K562 (cell line): ENCODE measurements at regions not wholly inside any gene's neighbourhood (a gene's known extent, or its start where the extent isn't known, plus 50 kb on each side); places are given as distances from the start of the nearest gene placed in this dataset.

Experiments used
- ATAC-seq: fragments of 200-7000 bp; cut with Tn5 transposase; 3 replicates; pipeline ENCODE4 v1.9.1; 2020; ENCODE audit warnings: moderate library complexity
- BruUV-seq: library from RNA; stranded (reverse); fragments of 400-500 nt; replicated peaks from 2 replicates; lab custom pipeline; 2021; lab: Mats Ljungman, UMichigan
- CTCF ChIA-PET: fragments of 300-600 bp; formaldehyde crosslinking; extraction: SDS; loops from one replicate; lab custom pipeline; 2021; ENCODE audit warnings: low intra/inter-chr PET ratio; lab: Yijun Ruan, JAX
- POLR2A ChIA-PET: fragments of 300-600, 350-650 bp; sonication (Branson Sonifier 250); formaldehyde crosslinking; extraction: SDS; loops from one replicate; lab custom pipeline; 2021; ENCODE audit warnings: antibody characterized with exemption, inconsistent platforms; lab: Yijun Ruan, JAX
- DNase-seq, 4 experiments: peaks; one replicate each; pipeline versions ENCODE4 v3.0.0 to v3.0.0-alpha.2; 2011 to 2018; ENCODE audit warnings: low spot score in 3 of 4, mixed read lengths in 3 of 4; ENCODE audit errors: extremely low read depth in 1 of 4
- FAIRE-seq: peaks from 2 replicates; lab custom pipeline; 2011; peaks lifted over from hg19 to GRCh38; lab: Jason Lieb, UNC
- H2AFZ ChIP-seq: 2 replicates; pipeline ENCODE4 v1.6.0; 2011; ENCODE audit warnings: low read depth, low read length, control low read depth, inconsistent platforms
- H3K27ac ChIP-seq: fragments of 200-600 bp; 3 replicates; pipeline ENCODE4 v1.8.0; 2011; ENCODE audit warnings: low read depth, mild to moderate bottlenecking, control low read depth, inconsistent platforms, low read length, moderate library complexity, mixed read lengths; ENCODE audit errors: extremely low read depth
- H3K27me3 ChIP-seq, 2 experiments: fragments of 300-600 bp in 1 of 2; 2 replicates in 1 of 2; 3 replicates in 1 of 2; pipeline versions ENCODE4 v1.6.0 to v1.8.0; 2011; ENCODE audit warnings: inconsistent platforms in 2 of 2, low read length in 2 of 2, mild to moderate bottlenecking in 1 of 2, mixed read lengths in 1 of 2, moderate library complexity in 1 of 2; ENCODE audit not compliant: control insufficient read depth in 2 of 2, insufficient read depth in 2 of 2
- H3K36me3 ChIP-seq: fragments of 300-600 bp; 3 replicates; pipeline ENCODE4 v1.8.0; 2011; ENCODE audit warnings: mild to moderate bottlenecking, low read length, inconsistent platforms; ENCODE audit not compliant: control insufficient read depth, insufficient read depth
- H3K4me1 ChIP-seq, 2 experiments: fragments of 200-600 bp in 1 of 2; replicated peaks in 1 of 2; 2 replicates in 1 of 2; 3 replicates in 1 of 2; pipeline versions ENCODE4 v1.5.1 to v1.8.0; 2011; ENCODE audit warnings: inconsistent platforms in 2 of 2, low read length in 2 of 2, mild to moderate bottlenecking in 1 of 2, mixed read lengths in 1 of 2, moderate library complexity in 1 of 2; ENCODE audit not compliant: control insufficient read depth in 2 of 2, insufficient read depth in 2 of 2
- H3K4me2 ChIP-seq: 2 replicates; pipeline ENCODE4 v1.6.1; 2011; ENCODE audit warnings: low read length, control low read depth, inconsistent platforms, mixed read lengths; ENCODE audit not compliant: insufficient read depth
- H3K4me3 ChIP-seq: fragments of 200-600 bp; sonication (generic), shearing (Covaris generic); 2 replicates; pipeline ENCODE4 v1.5.1; 2016; ENCODE audit warnings: control low read depth, inconsistent platforms
- H3K79me2 ChIP-seq: fragments of 200-600 bp; 3 replicates; pipeline ENCODE4 v1.8.0; 2011; ENCODE audit warnings: low read length, inconsistent platforms; ENCODE audit not compliant: control insufficient read depth, insufficient read depth
- H3K9ac ChIP-seq, 2 experiments: 2 replicates each; pipeline versions ENCODE4 v1.6.0 to v1.6.1; 2011; ENCODE audit warnings: low read depth in 2 of 2, low read length in 2 of 2, control low read depth in 1 of 2, inconsistent platforms in 1 of 2, mild to moderate bottlenecking in 1 of 2, mixed read lengths in 1 of 2; ENCODE audit not compliant: insufficient read depth in 1 of 2
- H3K9me1 ChIP-seq: one replicate; pipeline ENCODE4 v1.6.0; 2011; ENCODE audit warnings: inconsistent platforms, mild to moderate bottlenecking, low read length, moderate library complexity; ENCODE audit not compliant: control insufficient read depth, insufficient read depth
- H3K9me3 ChIP-seq: replicated peaks from 2 replicates; pipeline ENCODE4 v1.5.1; 2011; ENCODE audit warnings: low read depth, low read length, inconsistent platforms; ENCODE audit not compliant: control insufficient read depth, insufficient read depth
- H4K20me1 ChIP-seq: replicated peaks from 2 replicates; pipeline ENCODE4 v1.6.1; 2011; ENCODE audit warnings: low read length, inconsistent platforms, mixed read lengths; ENCODE audit not compliant: control insufficient read depth, insufficient read depth
- ARID1B ChIP-seq: fragments of 450-650 bp; IDR thresholded peaks from 2 replicates; pipeline ENCODE4 v1.6.1; 2016; ENCODE audit warnings: antibody characterized with exemption, mild to moderate bottlenecking, inconsistent platforms
- C11orf30 ChIP-seq: fragments of 450-650 bp; IDR thresholded peaks from 2 replicates; pipeline ENCODE4 v1.6.1; 2016; ENCODE audit warnings: low read depth, mild to moderate bottlenecking
- CAMTA2 ChIP-seq: fragments of 250-450 bp; sonication (Bioruptor Pico); conservative IDR thresholded peaks from 2 replicates; pipeline ENCODE4 v1.5.1; 2022
- CBX2 ChIP-seq: fragments of 200-600 bp; sonication (generic); IDR thresholded peaks from one replicate; pipeline ENCODE4 v1.6.1; 2012; ENCODE audit warnings: mild to moderate bottlenecking, low read length, inconsistent platforms; ENCODE audit not compliant: insufficient read depth, poor library complexity, severe bottlenecking
- ESRRA ChIP-seq: fragments of 450-650 bp; IDR thresholded peaks from 2 replicates; pipeline ENCODE4 v1.6.1; 2014; ENCODE audit warnings: low read depth, mild to moderate bottlenecking, moderate library complexity, borderline replicate concordance
- GATAD2B ChIP-seq: fragments of 450-650 bp; IDR thresholded peaks from 2 replicates; pipeline ENCODE4 v1.6.1; 2017; ENCODE audit warnings: mild to moderate bottlenecking, borderline replicate concordance
- HNRNPL ChIP-seq: fragments of 200-400 bp; formaldehyde crosslinking; IDR thresholded peaks from 2 replicates; pipeline ENCODE4 v1.6.1; 2017; ENCODE audit warnings: low read depth, mild to moderate bottlenecking, low read length
- KDM5B ChIP-seq: fragments of 200-600 bp; sonication (generic); IDR thresholded peaks from 2 replicates; pipeline ENCODE4 v1.6.1; 2012; ENCODE audit warnings: low read depth, mild to moderate bottlenecking, moderate library complexity, low read length, control low read depth, inconsistent platforms; ENCODE audit not compliant: insufficient replicate concordance
- MCM2 ChIP-seq: fragments of 450-650 bp; IDR thresholded peaks from 2 replicates; pipeline ENCODE4 v1.6.1; 2017; ENCODE audit warnings: low read depth, mild to moderate bottlenecking
- MECOM ChIP-seq: fragments of 250-450 bp; sonication (Bioruptor Pico); IDR thresholded peaks from 2 replicates; pipeline ENCODE4 v1.8.0; 2022; ENCODE audit warnings: inconsistent platforms
- MEF2A ChIP-seq: IDR thresholded peaks from 2 replicates; pipeline ENCODE4 v1.6.1; 2011; ENCODE audit warnings: low read depth, mild to moderate bottlenecking, low read length, moderate library complexity; ENCODE audit not compliant: control insufficient read depth
- NBN ChIP-seq: fragments of 450-650 bp; IDR thresholded peaks from 2 replicates; pipeline ENCODE4 v1.6.1; 2016; ENCODE audit warnings: low read depth, mild to moderate bottlenecking
- NFATC3 ChIP-seq: fragments of 450-650 bp; IDR thresholded peaks from 2 replicates; pipeline ENCODE4 v1.6.1; 2017; ENCODE audit warnings: mild to moderate bottlenecking
- PRMT5 ChIP-seq: sonication (generic); formaldehyde crosslinking; IDR thresholded peaks from 2 replicates; pipeline ENCODE4 v1.5.0; 2020; ENCODE audit warnings: missing genetic modification reagents
- SMARCB1 ChIP-seq: IDR thresholded peaks from 2 replicates; pipeline ENCODE4 v1.6.1; 2011; ENCODE audit warnings: improper control_type of control experiment, low read depth; ENCODE audit not compliant: insufficient read length
- TRIM28 ChIP-seq: fragments of 450-650 bp; IDR thresholded peaks from 2 replicates; pipeline ENCODE4 v1.6.1; 2017
- ZNF143 ChIP-seq: sonication (generic); formaldehyde crosslinking; IDR thresholded peaks from 2 replicates; pipeline ENCODE4 v1.9.0; 2022; ENCODE audit warnings: mild to moderate bottlenecking, missing genetic modification reagents
- ZNF174 ChIP-seq: fragments of 250-450 bp; sonication (Bioruptor Pico); IDR thresholded peaks from 2 replicates; pipeline ENCODE4 v1.4.0; 2020; ENCODE audit warnings: mild to moderate bottlenecking
- WGBS: fragments of 100-300 bp; shearing (Covaris generic); methylation state at CpG from one replicate; pipeline ENCODE4 v1.1.6; 2016; ENCODE audit warnings: low coverage, mixed read lengths; ENCODE audit not compliant: insufficient coverage; ENCODE audit errors: missing lambda C conversion rate; 5-methylcytosine and 5-hydroxymethylcytosine counted together
- in situ Hi-C: fragments of 300-500 bp; cut with MboI; formaldehyde crosslinking; loops from 4 replicates; pipeline ENCODE4 v1.15.0; 2018; ENCODE audit warnings: inconsistent platforms, mixed read lengths
- intact Hi-C: fragments of 100-400 bp; cut with micrococcal nuclease; formaldehyde crosslinking; loops from 2 replicates; pipeline ENCODE4 v1.14.2; 2022
- TF ChIP-seq, protein P1 (sequence below): fragments of 250-450 bp; sonication (Bioruptor Pico); IDR thresholded peaks from 2 replicates; pipeline ENCODE4 v1.8.0; 2022; ENCODE audit warnings: inconsistent platforms, mild to moderate bottlenecking, moderate library complexity, borderline replicate concordance
- TF ChIP-seq, protein P2 (sequence below): fragments of 450-650 bp; IDR thresholded peaks from 2 replicates; pipeline ENCODE4 v1.6.1; 2016; ENCODE audit warnings: mild to moderate bottlenecking
- TF ChIP-seq, protein P3 (sequence below): fragments of 450-650 bp; conservative IDR thresholded peaks from 2 replicates; pipeline ENCODE4 v1.6.1; 2016; ENCODE audit warnings: missing genetic modification characterization, low read depth, mild to moderate bottlenecking, missing compliant biosample characterization, moderate library complexity

DNA sequence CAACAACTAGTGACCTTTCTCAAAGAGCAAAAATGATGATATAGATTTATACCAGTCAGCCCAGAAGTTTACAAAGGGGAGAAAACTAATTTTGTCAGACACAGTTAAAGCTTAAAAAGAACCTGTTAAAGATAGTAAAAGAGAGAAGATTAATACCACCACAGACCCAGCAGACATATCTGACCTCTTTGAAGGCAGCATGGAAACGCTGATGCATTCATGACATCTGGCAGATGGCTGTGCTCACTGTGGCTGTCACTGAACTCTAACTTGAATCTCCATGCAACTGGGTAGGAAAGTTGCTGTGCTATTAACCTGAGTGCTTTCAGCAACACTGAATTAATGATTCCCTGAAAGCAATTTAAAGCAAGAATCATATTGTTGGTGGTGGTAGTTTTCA lies 159.8 kb upstream of the PRDM1 start (continued):
- TF ChIP-seq, protein P1, sequence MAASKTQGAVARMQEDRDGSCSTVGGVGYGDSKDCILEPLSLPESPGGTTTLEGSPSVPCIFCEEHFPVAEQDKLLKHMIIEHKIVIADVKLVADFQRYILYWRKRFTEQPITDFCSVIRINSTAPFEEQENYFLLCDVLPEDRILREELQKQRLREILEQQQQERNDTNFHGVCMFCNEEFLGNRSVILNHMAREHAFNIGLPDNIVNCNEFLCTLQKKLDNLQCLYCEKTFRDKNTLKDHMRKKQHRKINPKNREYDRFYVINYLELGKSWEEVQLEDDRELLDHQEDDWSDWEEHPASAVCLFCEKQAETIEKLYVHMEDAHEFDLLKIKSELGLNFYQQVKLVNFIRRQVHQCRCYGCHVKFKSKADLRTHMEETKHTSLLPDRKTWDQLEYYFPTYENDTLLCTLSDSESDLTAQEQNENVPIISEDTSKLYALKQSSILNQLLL (CRISPR knock-in tag): no peak
- TF ChIP-seq MECOM (CRISPR knock-in tag): no peak
- TF ChIP-seq, protein P2, sequence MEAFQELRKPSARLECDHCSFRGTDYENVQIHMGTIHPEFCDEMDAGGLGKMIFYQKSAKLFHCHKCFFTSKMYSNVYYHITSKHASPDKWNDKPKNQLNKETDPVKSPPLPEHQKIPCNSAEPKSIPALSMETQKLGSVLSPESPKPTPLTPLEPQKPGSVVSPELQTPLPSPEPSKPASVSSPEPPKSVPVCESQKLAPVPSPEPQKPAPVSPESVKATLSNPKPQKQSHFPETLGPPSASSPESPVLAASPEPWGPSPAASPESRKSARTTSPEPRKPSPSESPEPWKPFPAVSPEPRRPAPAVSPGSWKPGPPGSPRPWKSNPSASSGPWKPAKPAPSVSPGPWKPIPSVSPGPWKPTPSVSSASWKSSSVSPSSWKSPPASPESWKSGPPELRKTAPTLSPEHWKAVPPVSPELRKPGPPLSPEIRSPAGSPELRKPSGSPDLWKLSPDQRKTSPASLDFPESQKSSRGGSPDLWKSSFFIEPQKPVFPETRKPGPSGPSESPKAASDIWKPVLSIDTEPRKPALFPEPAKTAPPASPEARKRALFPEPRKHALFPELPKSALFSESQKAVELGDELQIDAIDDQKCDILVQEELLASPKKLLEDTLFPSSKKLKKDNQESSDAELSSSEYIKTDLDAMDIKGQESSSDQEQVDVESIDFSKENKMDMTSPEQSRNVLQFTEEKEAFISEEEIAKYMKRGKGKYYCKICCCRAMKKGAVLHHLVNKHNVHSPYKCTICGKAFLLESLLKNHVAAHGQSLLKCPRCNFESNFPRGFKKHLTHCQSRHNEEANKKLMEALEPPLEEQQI: no peak
- no peak for TF ChIP-seq NBN
- no peak for TF ChIP-seq MCM2

DNA sequence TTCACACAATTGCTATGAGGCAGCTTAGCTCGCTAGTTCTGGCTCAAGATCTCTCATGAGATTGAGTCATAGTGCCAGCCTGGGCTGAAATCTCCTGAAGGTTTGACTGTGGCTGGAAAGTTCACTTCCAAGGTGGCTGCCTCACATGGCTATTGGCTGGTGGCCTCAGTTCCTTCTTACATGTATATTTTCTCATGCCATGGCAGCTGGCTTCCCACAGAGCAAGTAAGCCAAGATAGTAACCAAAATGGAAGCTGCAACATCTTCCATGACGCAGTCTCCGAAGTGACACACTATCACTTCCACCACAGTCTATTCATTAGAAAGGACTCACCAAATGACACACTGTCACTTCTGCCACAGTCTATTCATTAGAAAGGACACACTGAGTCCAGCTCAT lies 160.4 kb upstream of the PRDM1 start:
- FAIRE-seq: no peak
- TF ChIP-seq CBX2 (no peak), GATAD2B (no peak), TRIM28 (no peak), MEF2A (no peak), ZNF143 (CRISPR knock-in tag) (no peak), HNRNPL (no peak), PRMT5 (CRISPR knock-in tag) (no peak), CAMTA2 (no peak), ZNF174 (CRISPR knock-in tag) (no peak), C11orf30 (no peak), SMARCB1 (no peak), KDM5B (no peak), NFATC3 (no peak), ARID1B (no peak), ESRRA (no peak)
- TF ChIP-seq, protein P3, sequence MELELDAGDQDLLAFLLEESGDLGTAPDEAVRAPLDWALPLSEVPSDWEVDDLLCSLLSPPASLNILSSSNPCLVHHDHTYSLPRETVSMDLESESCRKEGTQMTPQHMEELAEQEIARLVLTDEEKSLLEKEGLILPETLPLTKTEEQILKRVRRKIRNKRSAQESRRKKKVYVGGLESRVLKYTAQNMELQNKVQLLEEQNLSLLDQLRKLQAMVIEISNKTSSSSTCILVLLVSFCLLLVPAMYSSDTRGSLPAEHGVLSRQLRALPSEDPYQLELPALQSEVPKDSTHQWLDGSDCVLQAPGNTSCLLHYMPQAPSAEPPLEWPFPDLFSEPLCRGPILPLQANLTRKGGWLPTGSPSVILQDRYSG (tag): no peak

More for the DNA sequence above, 160.4 kb upstream of the PRDM1 start:
- ChIA-PET CTCF (no interaction called here), POLR2A (no interaction called here)
- no peak overlapping the region for H3K4me2 ChIP-seq
- ATAC-seq: no peak
- H3K4me1 ChIP-seq: no peaks in the 10 kb centered on the region
- H3K79me2 ChIP-seq: no peaks in the 10 kb centered on the region
- DNase-seq: no peak
- 2% methylated on average over 3 of the region's 3 CpGs for WGBS
- H3K27me3 ChIP-seq: peaks cover 17 to 28% of the 10 kb centered on the region in 2 experiments
- no peaks in the 10 kb centered on the region for H4K20me1 ChIP-seq
- BruUV-seq: no TSS peak
- no peak overlapping the region for H3K4me3 ChIP-seq
- no peaks in the 10 kb centered on the region for H3K36me3 ChIP-seq
- in situ Hi-C loops (no loop called here), intact Hi-C loops (no loop called here)
- H3K9me3 ChIP-seq: no peaks in the 10 kb centered on the region
- H3K9me1 ChIP-seq: no peaks in the 10 kb centered on the region
- H3K27ac ChIP-seq: no peak overlapping the region
- H2AFZ ChIP-seq: no peak overlapping the region
- H3K9ac ChIP-seq: no peak overlapping the region
